Liver (tissue), 8 donors: ENCODE measurements at regions not wholly inside any gene's neighbourhood (a gene's known extent, or its start where the extent isn't known, plus 50 kb on each side); places are given as distances from the start of the nearest gene placed in this dataset.

Experiments
- DNase-seq: peaks from one replicate; pipeline ENCODE4 v3.0.0-alpha.2; 2017; ENCODE audit warnings: low spot score
- H3K27ac ChIP-seq, 2 donors: one replicate each; pipeline ENCODE4 v1.7.0; 2013; ENCODE audit warnings: inconsistent platforms in 2 of 2, low read length in 2 of 2, control low read depth in 1 of 2, low read depth in 1 of 2, mild to moderate bottlenecking in 1 of 2
- H3K27me3 ChIP-seq, 4 donors: one replicate each; pipeline versions ENCODE4 v1.6.1 to v1.7.0; 2013; ENCODE audit warnings: low read length in 3 of 4, inconsistent platforms in 1 of 4, mild to moderate bottlenecking in 1 of 4, moderate library complexity in 1 of 4; ENCODE audit not compliant: control insufficient read depth in 4 of 4, insufficient read depth in 4 of 4
- H3K36me3 ChIP-seq, 4 donors: one replicate each; pipeline versions ENCODE4 v1.6.1 to v1.7.0; 2013; ENCODE audit warnings: low read length in 3 of 4, mild to moderate bottlenecking in 3 of 4, low read depth in 1 of 4, moderate library complexity in 1 of 4; ENCODE audit not compliant: control insufficient read depth in 4 of 4, insufficient read depth in 3 of 4
- H3K4me1 ChIP-seq, 4 donors: one replicate each; pipeline versions ENCODE4 v1.6.1 to v1.7.0; 2013; ENCODE audit warnings: low read length in 3 of 4, mild to moderate bottlenecking in 3 of 4, moderate library complexity in 1 of 4; ENCODE audit not compliant: control insufficient read depth in 4 of 4, insufficient read depth in 4 of 4
- H3K4me3 ChIP-seq, 3 donors: one replicate each; pipeline versions ENCODE4 v1.6.1 to v1.7.0; 2013; ENCODE audit warnings: low read length in 3 of 3, control low read depth in 1 of 3, low read depth in 1 of 3, mild to moderate bottlenecking in 1 of 3
- H3K9ac ChIP-seq, 2 donors: one replicate each; pipeline ENCODE4 v1.7.0; 2013; ENCODE audit warnings: low read length in 2 of 2, mild to moderate bottlenecking in 2 of 2, moderate library complexity in 2 of 2, control low read depth in 1 of 2, low read depth in 1 of 2
- H3K9me3 ChIP-seq, 4 donors: one replicate each; pipeline versions ENCODE4 v1.6.1 to v1.7.0; 2013; ENCODE audit warnings: low read length in 3 of 4; ENCODE audit not compliant: control insufficient read depth in 4 of 4
- FOXA2 ChIP-seq: IDR thresholded peaks from 2 replicates; pipeline ENCODE4 v1.6.1; 2016; ENCODE audit warnings: antibody characterized with exemption
- GABPA ChIP-seq, 2 donors: IDR thresholded peaks in 1 of 2; conservative IDR thresholded peaks in 1 of 2; 2 replicates each; pipeline ENCODE4 v1.6.1; 2016; ENCODE audit warnings: antibody characterized with exemption in 2 of 2, mild to moderate bottlenecking in 1 of 2, moderate library complexity in 1 of 2
- HNF4G ChIP-seq: IDR thresholded peaks from 2 replicates; pipeline ENCODE4 v1.6.1; 2016; ENCODE audit warnings: antibody characterized with exemption
- JUND ChIP-seq, 2 donors: IDR thresholded peaks; 2 replicates each; pipeline ENCODE4 v1.6.1; 2016; ENCODE audit warnings: antibody characterized with exemption in 2 of 2
- RAD21 ChIP-seq, 2 donors: IDR thresholded peaks; 2 replicates each; pipeline ENCODE4 v1.6.1; 2016; ENCODE audit warnings: antibody characterized with exemption in 2 of 2, mild to moderate bottlenecking in 2 of 2
- WGBS: extraction: QIAGEN DNeasy Blood & Tissue Kit; methylation state at CpG from one replicate; pipeline ENCODE4 v1.1.7; 2013; 5-methylcytosine and 5-hydroxymethylcytosine counted together
- TF ChIP-seq, protein P1 (sequence below): IDR thresholded peaks from 2 replicates; pipeline ENCODE4 v1.6.1; 2016; ENCODE audit warnings: antibody characterized with exemption
- TF ChIP-seq, protein P2 (sequence below): fragments of 150-350 bp; IDR thresholded peaks from 2 replicates; pipeline ENCODE4 v1.5.1; 2017; ENCODE audit warnings: improper control_type of control experiment, low read depth, low read length; ENCODE audit not compliant: missing input control
- TF ChIP-seq, protein P3 (sequence below): IDR thresholded peaks from 2 replicates; pipeline ENCODE4 v1.6.1; 2016; ENCODE audit warnings: antibody characterized with exemption
- donor health status: healthy.
- donor health status: healthy.
- donor health status: healthy.
- donor health status: healthy.
- donor health status: healthy.

DNA sequence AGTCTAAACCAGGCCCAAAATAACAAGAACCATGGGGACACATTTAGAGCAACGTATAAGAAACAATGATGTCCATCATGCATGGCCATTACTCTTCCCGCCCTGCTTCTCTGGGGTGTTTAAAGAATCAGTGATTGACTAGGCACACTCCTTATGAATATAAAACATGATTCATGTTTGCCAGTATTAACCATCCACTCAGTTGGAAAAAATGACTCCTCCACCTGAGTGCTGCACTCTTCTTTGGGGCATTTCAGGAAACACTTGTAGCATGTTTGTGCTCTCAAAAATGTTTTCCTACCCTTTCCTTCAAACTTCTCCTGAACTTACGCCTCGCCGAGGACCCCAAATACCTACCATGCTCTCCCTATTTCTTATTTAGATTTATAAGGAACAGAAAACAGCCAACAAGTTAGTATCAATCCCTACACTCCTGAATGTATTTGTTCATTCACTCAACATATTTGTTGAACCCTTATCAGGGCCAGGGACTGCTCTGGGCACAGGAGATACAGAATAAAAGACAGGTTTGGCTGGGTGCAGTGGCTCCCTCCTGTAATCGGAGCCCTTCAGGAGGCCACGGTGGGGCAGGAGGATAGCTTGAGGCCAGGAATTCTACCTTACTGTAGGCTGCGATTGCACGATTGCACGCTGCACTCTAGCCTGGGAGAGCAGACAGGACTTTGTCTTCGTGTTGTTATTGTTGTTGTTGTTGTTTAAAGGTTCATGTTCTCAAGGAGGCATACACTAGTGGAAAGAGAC is 137.0 kb downstream of the TMCO5A start:
- DNase-seq = no peak
- H3K9me3 ChIP-seq = no peaks in the 10 kb centered on the region
- H3K27ac ChIP-seq = peak overlapping the region in 1 of 2 donors; percentile 3
- H3K4me3 ChIP-seq = no peak overlapping the region
- H3K4me1 ChIP-seq = peaks cover 0 to 12% (median 4%) of the 10 kb centered on the region in 4 donors
- H3K36me3 ChIP-seq = no peaks in the 10 kb centered on the region
- no peak for TF ChIP-seq GABPA (IDR thresholded peaks at IDR 0.05 in 1 of 2, conservative IDR thresholded peaks at IDR 0.05 in 1 of 2)
- TF ChIP-seq HNF4G = no peak
- TF ChIP-seq JUND (IDR thresholded peaks at IDR 0.05) = no peak
- no peak for TF ChIP-seq FOXA2
- no peak overlapping the region for H3K9ac ChIP-seq
- 92% methylated on average over 11 of the region's 11 CpGs for WGBS
- no peaks in the 10 kb centered on the region for H3K27me3 ChIP-seq

DNA sequence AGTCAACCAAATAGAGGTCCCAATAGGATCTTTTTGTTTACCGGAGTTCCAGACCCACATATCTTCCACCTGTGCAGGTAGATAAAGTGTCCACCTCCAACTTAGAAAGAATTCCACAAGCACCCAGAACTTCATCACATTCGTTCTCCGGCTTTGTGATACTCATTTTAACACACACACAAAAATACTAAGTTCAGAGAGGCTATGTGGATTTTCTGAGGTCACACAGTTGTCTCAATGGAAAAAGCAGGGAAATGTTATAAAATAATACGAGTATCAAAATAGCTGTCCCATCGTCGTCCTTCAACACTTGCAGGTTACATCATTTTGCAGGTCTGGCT is 137.5 kb downstream of the TMCO5A start:
- peak overlapping the region in 1 of 3 donors; percentile 63 for H3K4me3 ChIP-seq
- H3K27me3 ChIP-seq = no peaks in the 10 kb centered on the region
- peak overlapping the region; percentile 3 to 75 for H3K27ac ChIP-seq
- no peak for DNase-seq
- peaks cover 0 to 12% (median 4%) of the 10 kb centered on the region in 4 donors for H3K4me1 ChIP-seq
- no peaks in the 10 kb centered on the region for H3K9me3 ChIP-seq
- H3K9ac ChIP-seq = no peak overlapping the region
- 55% methylated on average over 6 of the region's 6 CpGs for WGBS
- H3K36me3 ChIP-seq = no peaks in the 10 kb centered on the region
- TF ChIP-seq, protein P1, sequence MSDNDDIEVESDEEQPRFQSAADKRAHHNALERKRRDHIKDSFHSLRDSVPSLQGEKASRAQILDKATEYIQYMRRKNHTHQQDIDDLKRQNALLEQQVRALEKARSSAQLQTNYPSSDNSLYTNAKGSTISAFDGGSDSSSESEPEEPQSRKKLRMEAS = no peak
- TF ChIP-seq FOXA2 = no peak
- TF ChIP-seq, protein P2, sequence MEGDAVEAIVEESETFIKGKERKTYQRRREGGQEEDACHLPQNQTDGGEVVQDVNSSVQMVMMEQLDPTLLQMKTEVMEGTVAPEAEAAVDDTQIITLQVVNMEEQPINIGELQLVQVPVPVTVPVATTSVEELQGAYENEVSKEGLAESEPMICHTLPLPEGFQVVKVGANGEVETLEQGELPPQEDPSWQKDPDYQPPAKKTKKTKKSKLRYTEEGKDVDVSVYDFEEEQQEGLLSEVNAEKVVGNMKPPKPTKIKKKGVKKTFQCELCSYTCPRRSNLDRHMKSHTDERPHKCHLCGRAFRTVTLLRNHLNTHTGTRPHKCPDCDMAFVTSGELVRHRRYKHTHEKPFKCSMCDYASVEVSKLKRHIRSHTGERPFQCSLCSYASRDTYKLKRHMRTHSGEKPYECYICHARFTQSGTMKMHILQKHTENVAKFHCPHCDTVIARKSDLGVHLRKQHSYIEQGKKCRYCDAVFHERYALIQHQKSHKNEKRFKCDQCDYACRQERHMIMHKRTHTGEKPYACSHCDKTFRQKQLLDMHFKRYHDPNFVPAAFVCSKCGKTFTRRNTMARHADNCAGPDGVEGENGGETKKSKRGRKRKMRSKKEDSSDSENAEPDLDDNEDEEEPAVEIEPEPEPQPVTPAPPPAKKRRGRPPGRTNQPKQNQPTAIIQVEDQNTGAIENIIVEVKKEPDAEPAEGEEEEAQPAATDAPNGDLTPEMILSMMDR = no peak

DNA sequence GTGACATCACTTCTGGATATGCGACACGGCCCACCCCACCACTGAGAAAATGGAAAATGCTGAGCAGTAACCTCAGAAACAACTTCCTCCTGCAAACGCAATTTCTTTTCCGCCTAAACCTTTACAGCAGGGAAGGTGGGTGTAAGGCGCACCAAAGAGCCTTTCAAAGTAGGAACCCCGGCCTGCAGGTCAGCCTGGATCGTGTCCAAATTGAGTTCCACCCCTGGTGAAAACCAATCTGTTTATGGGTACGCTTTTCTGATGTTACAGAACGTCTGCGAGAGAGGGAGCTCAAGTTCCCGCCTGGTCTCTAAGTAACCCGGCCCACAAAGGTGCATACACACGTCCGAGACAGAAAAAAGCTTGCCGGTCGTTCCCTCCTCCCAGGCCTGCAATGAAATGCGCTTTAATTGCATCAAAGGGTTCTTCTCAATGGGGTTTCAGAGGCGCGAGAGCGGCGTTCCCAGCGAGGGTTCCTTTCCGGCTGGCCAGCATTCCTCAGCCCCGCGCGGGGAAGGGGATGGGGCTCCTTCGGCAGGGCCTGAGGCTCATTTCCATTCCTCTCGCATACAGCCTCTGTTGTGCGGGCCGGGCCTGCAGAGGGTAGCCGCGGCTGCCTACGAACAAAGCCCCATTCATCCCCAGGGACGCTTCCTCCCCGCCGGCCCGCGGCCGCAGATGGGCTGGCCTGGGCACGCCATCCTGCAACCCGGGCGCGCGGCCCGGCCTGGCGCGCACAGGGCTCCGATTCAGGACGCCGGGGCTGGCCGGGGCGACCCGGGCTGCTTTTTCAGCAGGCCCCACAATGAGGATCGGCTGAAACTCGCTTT is 138.1 kb downstream of the TMCO5A start:
- DNase-seq = peak; percentile 54
- H3K9ac ChIP-seq = peak overlapping the region in 1 of 2 donors; percentile 45
- H3K36me3 ChIP-seq = no peaks in the 10 kb centered on the region
- WGBS = 2% methylated on average over 55 of the region's 55 CpGs
- peaks cover 0 to 12% (median 4%) of the 10 kb centered on the region in 4 donors for H3K4me1 ChIP-seq
- H3K9me3 ChIP-seq = no peaks in the 10 kb centered on the region
- no peaks in the 10 kb centered on the region for H3K27me3 ChIP-seq
- peak overlapping the region; percentile 71 to 75 for H3K27ac ChIP-seq
- peak overlapping the region; percentile 5 to 76 (median 63) for H3K4me3 ChIP-seq
- peak; percentile 32 to 42 for TF ChIP-seq RAD21 (IDR thresholded peaks at IDR 0.05)
- TF ChIP-seq, protein P3, sequence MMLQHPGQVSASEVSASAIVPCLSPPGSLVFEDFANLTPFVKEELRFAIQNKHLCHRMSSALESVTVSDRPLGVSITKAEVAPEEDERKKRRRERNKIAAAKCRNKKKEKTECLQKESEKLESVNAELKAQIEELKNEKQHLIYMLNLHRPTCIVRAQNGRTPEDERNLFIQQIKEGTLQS = no peak
